ENCODE measurements at regions not wholly inside any gene's neighbourhood (a gene's known extent, or its start where the extent isn't known, plus 50 kb on each side); places are given as distances from the start of the nearest gene placed in this dataset.

DNA sequence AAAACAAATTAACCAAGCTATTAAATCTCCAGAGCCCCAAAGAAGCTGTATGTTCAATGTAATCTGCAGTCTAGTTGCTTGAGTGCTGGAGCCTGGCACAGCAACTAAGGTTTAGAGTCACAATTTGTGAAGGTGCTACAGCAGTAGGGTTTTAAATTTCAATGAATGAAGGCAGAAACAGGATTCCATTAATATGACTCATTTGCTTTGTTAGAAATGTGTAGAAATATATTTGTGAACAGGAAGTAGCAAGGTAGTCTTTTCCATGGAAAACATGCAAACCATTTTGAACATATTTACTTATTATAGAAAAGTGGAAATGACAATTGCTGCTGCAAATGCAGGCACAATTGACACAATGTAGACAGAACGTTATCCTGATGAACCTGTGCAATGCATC is 149.0 kb upstream of the STEAP4 start:
- TF ChIP-seq ZFX (IDR thresholded peaks at IDR 0.05) = no peak
- TF ChIP-seq, protein P1, sequence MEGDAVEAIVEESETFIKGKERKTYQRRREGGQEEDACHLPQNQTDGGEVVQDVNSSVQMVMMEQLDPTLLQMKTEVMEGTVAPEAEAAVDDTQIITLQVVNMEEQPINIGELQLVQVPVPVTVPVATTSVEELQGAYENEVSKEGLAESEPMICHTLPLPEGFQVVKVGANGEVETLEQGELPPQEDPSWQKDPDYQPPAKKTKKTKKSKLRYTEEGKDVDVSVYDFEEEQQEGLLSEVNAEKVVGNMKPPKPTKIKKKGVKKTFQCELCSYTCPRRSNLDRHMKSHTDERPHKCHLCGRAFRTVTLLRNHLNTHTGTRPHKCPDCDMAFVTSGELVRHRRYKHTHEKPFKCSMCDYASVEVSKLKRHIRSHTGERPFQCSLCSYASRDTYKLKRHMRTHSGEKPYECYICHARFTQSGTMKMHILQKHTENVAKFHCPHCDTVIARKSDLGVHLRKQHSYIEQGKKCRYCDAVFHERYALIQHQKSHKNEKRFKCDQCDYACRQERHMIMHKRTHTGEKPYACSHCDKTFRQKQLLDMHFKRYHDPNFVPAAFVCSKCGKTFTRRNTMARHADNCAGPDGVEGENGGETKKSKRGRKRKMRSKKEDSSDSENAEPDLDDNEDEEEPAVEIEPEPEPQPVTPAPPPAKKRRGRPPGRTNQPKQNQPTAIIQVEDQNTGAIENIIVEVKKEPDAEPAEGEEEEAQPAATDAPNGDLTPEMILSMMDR (conservative IDR thresholded peaks at IDR 0.05) = no peak
- H3K27ac ChIP-seq = no peak overlapping the region

DNA sequence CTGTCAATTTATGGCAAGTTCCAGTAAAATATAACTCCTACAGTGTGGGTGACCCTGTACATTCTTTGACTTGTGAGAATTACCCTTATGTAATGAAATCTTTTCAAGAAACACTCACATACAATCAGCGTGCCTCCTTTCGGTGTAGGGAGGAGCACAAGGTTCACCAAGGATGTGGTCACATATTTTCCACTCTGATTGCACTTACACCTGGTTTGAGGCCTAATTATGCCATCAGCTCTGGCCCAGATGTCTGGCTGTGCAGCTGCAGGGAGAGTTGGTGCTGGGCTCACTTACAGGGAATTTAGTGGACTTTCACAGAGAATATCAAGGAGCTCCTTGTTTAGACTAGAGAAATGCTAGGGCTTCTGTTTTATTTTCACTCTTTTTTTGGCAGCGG is 146.0 kb upstream of the STEAP4 start:
- H3K27ac ChIP-seq = no peak overlapping the region
- TF ChIP-seq ZFX (IDR thresholded peaks at IDR 0.05) = no peak
- TF ChIP-seq, protein P1 (conservative IDR thresholded peaks at IDR 0.05) = no peak

DNA sequence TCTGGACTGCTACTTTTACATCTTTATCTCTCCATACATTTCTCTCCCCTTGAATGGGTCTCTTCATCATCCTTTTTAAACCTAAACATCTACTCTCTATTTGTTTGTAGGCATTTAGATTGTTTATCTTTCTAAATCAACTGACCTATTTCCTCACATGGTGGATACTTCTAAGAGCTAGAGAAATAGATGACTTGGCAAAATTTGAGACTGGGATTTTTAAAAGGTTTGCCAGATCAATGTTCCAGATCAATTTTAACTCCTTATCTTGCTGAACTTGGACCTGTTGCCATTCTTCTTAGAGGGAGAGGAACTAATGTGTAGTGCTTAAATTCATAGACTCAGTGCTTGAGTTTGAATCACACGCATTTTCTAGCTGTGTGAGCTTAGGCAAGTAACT is 144.2 kb upstream of the STEAP4 start:
- no peak overlapping the region for H3K27ac ChIP-seq
- no peak for TF ChIP-seq ZFX (IDR thresholded peaks at IDR 0.05)
- TF ChIP-seq, protein P1 (conservative IDR thresholded peaks at IDR 0.05) = no peak

DNA sequence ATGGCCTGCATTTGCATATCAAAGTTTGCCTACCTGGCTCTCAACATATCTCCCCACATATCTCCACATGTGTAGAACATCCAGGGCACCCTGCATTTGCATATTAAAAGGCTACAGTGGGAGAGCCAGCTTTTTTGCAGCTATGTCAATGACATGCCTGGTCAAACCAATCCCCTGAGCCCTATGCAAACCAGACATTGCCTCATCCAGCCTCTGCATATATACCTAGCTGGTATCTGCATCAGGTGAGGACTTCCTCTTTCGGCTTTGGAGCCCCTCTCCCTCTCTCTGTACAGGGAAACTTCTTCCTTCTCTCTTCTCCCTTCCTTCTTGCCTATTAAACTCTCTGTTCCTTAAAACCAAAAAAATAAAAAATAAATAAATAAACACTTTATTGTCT is 142.7 kb upstream of the STEAP4 start:
- TF ChIP-seq ZFX (IDR thresholded peaks at IDR 0.05) = no peak
- TF ChIP-seq, protein P1 (conservative IDR thresholded peaks at IDR 0.05) = no peak
- no peak overlapping the region for H3K27ac ChIP-seq

DNA sequence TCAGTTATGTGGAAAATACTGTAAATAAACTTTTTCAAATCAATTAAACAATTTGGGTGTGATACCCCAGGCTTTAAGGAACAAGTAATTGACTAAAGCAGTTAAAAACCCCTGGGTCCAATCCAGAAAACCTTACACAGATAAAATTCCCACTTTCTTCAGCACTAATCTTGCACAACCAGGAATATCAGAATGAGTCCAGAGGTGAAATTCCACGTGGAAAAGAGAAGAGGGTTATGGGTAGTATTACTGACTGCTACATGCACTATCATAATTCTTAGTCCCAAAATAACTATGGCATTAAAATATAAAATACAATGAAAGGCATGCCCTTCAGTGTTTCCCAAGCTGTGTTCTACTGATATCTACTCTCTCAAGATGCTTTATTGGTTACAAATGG is 135.7 kb upstream of the STEAP4 start:
- H3K27ac ChIP-seq = no peak overlapping the region
- TF ChIP-seq, protein P1 (conservative IDR thresholded peaks at IDR 0.05) = no peak
- no peak for TF ChIP-seq ZFX (IDR thresholded peaks at IDR 0.05)

DNA sequence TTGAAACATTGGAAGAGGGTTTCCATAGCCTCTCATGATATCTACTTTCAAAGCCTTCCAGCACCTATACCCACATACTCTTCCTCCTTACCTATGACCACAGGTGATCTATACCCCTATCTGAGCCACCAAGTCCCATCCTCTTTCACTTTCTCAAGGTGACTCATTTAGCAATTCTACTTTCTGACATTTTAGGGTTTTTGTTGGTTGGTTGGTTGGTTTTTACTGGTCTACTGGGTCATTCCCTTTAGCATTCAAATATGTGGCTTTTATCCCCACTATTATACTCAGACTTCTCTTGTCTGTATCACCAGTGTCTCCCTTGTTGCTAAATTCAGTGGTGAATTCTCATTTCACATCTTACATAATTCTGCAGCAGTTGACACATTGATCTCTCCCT is 130.4 kb upstream of the STEAP4 start:
- no peak overlapping the region for H3K27ac ChIP-seq
- no peak for TF ChIP-seq ZFX (IDR thresholded peaks at IDR 0.05)
- TF ChIP-seq, protein P1 (conservative IDR thresholded peaks at IDR 0.05) = no peak

DNA sequence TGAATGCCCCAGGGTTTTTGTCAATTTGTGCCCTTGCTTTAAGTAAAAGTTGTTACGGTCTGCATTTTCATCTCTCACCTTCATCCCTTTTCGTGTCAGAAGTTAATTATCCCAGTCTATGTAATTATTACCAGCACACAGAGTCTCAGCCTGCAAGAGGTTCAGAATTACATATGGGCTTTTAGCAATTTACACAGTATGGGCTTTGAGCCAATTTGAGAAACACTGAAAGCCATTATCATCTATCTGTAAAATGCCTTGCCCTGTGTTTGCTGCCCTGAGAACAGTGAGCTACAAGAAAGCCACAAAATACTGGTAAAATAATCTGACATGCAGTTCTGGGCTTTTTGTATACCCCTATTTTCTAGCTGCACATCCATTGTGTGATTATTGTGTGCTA is 125.6 kb upstream of the STEAP4 start:
- no peak overlapping the region for H3K27ac ChIP-seq
- TF ChIP-seq, protein P1 (conservative IDR thresholded peaks at IDR 0.05) = no peak
- TF ChIP-seq ZFX (IDR thresholded peaks at IDR 0.05) = no peak
